ENCODE measurements at regions not wholly inside any gene's neighbourhood (a gene's known extent, or its start where the extent isn't known, plus 50 kb on each side); places are given as distances from the start of the nearest gene placed in this dataset.

DNA sequence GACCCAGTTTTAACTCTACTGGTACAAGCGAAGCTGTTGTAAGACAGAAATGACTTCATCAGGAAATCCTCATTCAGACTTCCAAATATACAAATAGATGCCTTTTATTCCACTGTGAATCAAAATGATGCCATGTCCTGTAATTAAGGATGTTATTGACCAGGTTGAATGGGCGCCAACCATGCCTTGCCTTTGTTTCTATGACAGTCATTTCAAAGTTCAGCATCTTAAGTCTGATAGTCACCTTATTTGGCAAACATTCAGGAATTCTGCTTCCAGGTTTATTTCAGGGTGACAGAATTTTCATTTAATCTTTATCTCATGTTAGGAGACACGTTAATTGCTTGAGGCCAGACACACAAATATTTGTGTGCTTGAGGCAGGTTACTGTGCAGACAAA lies 592.8 kb upstream of the JAG1 start:
- TF ChIP-seq, protein P1, sequence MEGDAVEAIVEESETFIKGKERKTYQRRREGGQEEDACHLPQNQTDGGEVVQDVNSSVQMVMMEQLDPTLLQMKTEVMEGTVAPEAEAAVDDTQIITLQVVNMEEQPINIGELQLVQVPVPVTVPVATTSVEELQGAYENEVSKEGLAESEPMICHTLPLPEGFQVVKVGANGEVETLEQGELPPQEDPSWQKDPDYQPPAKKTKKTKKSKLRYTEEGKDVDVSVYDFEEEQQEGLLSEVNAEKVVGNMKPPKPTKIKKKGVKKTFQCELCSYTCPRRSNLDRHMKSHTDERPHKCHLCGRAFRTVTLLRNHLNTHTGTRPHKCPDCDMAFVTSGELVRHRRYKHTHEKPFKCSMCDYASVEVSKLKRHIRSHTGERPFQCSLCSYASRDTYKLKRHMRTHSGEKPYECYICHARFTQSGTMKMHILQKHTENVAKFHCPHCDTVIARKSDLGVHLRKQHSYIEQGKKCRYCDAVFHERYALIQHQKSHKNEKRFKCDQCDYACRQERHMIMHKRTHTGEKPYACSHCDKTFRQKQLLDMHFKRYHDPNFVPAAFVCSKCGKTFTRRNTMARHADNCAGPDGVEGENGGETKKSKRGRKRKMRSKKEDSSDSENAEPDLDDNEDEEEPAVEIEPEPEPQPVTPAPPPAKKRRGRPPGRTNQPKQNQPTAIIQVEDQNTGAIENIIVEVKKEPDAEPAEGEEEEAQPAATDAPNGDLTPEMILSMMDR (conservative IDR thresholded peaks at IDR 0.05; ENCODE audit: low read depth, low read length), result no peak
- H3K4me3 ChIP-seq (ENCODE audit: low read depth, low read length), result no peak overlapping the region
- no peak for DNase-seq (ENCODE audit: low read depth)

DNA sequence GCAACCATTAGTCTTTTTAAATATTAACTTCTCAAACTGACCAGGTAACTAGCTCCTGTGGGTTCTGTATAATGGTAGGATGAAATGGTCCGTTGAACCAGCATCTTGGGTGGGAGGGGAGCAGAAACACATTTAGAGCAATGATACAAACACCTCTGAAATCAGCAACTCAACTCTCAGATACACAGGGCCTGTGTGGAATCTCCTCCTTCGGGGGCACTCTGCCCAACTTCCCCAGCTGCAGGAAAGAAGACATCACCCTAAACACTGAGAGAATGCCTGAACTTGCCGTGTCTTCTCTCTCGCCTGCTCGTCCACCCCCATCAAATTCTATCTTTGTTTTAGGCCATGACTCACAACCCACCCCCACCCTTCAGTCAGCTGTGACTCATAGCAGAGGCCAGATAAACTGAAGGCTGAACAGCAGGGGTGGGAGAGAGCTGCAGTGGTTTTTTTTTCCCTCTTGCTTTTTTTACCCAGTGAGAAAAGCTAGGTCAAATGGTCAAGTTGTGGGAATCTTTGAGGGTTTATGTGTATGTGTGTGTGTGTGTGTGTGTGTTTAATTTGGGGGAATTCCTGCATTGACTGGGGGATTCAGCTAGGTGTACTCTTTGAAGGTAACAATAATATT lies 593.4 kb upstream of the JAG1 start:
- H3K4me3 ChIP-seq (ENCODE audit: low read depth, low read length), result peak overlapping the region; percentile 40

DNA sequence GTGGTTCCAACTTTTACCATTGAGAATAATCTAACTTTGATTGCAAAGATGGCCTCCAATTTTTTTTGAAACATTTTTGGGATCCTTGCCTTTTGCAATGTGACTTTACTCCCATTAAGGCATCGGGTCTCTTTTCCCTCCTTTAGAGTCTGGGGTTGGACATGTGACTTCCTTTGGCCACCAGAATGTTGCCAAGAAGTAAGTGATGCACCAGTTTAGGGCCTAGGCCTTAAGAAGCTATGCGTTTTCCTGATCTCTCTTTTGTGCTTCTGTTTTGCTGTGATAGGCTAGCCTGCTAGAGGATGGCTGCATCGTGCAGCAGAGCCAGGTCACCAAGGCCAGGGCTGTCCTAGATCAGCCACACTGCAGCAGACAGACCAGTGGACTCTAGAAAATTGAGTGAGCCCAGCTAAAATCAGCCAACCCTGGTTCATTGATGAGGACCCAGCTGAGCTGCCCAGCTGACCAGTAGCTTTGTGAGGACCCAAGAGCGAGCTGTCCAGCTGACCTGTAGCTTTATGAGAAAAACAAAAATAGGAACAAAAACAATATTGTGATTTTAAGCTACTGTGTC lies 594.0 kb upstream of the JAG1 start:
- H3K4me3 ChIP-seq (ENCODE audit: low read depth, low read length), result no peak overlapping the region
- TF ChIP-seq, protein P1 (conservative IDR thresholded peaks at IDR 0.05; ENCODE audit: low read depth, low read length), result no peak
- DNase-seq (ENCODE audit: low read depth), result no peak

More for the DNA sequence above, 593.4 kb upstream of the JAG1 start:
- DNase-seq (ENCODE audit: low read depth), result peak; percentile 90
- TF ChIP-seq, protein P1 (conservative IDR thresholded peaks at IDR 0.05; ENCODE audit: low read depth, low read length), result peak; percentile 23

DNA sequence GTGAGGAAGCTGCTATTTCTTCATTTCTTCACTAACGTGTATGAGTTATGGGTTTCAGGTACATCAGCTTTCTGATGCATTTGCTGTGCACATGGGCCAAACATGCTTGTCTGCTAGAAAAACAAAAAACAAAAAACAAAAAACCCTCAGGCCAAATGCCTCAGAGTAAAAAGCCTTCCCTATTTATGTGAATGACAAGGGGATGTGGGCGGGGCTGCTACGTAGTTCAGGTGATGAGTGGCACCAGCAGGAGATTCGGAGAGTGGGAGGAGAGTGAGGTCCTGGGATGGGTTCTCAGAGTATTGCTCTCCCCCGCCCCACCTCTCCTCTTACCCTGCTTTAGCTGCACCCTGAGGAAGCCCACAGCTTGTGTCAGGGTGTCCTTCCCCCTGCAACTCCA lies 596.8 kb upstream of the JAG1 start:
- no peak for DNase-seq (ENCODE audit: low read depth)
- no peak overlapping the region for H3K4me3 ChIP-seq (ENCODE audit: low read depth, low read length)
- TF ChIP-seq, protein P1 (conservative IDR thresholded peaks at IDR 0.05; ENCODE audit: low read depth, low read length), result no peak

DNA sequence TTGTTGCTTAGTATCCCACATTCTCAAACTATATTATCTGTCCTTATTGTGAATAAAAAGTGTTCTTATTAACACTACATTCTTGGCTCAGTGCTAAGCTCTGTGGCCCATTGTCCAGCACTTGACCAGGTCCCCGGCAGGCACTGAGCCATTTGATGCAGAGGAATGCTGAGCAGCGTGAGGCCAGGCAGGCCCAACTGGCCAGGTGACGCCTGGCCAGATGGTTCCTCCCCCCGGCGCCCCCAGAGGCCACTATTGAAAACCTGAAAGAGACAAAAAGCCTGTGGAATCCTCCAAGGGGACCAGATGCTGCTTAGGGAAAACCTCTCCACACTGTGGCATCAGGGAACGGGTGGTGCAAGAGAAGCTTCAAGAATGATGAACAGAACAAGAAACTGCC lies 597.5 kb upstream of the JAG1 start:
- TF ChIP-seq, protein P1 (conservative IDR thresholded peaks at IDR 0.05; ENCODE audit: low read depth, low read length), result peak; percentile 33

DNA sequence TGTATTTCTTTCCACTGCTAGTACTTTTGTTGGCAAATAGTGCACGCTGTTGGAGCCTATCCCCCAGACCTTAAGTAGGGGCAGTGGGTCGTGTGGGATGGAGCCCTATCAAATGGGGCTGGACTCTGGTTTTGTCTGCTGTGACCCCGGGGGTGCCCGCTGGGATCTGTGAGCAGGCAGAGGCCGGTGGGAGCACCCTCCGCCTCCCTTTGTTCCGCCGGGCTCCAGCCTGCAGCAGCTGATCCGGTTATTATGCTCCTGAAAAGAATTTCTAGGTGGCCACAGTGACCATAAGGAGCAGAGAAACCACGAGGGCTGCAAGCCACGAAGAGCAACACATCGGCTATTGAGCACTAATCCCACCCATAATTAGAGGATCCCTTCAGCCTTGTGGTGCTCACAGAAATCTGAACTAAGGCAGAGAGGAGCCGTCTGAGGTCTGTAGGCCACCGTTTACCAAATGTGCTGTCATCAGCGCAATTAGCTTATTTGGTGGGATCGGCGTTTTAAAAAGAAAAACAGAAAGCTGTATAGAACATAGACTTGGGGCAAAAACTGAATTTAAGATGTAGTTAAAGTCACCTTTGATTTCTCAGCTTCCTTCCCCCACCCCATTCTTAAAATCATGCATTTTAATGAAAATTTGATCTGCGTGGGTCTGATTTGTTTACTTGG lies 598.3 kb upstream of the JAG1 start:
- no peak overlapping the region for H3K4me3 ChIP-seq (ENCODE audit: low read depth, low read length)
- TF ChIP-seq, protein P1 (conservative IDR thresholded peaks at IDR 0.05; ENCODE audit: low read depth, low read length), result no peak
- no peak for DNase-seq (ENCODE audit: low read depth)

More for the DNA sequence above, 597.5 kb upstream of the JAG1 start:
- no peak for DNase-seq (ENCODE audit: low read depth)
- H3K4me3 ChIP-seq (ENCODE audit: low read depth, low read length), result no peak overlapping the region
